ENCODE measurements at regions not wholly inside any gene's neighbourhood (a gene's known extent, or its start where the extent isn't known, plus 50 kb on each side); places are given as distances from the start of the nearest gene placed in this dataset.
"Not testable (repeated sequence)": the region's sequence is repeated elsewhere in the genome, so short reads cannot be mapped to it uniquely, and the experiment has no call there.

- DNase-seq (ENCODE audit: low read depth, low spot score): peak; percentile 98
These were observed 200.5 kb downstream of the ACKR3 start for GRCh38 chr2:236769981-236770671.

GRCh38 chr2:236772220-236772837 lies 202.7 kb downstream of the ACKR3 start:
- DNase-seq (ENCODE audit: low read depth, low spot score): no peak

- no peak for DNase-seq (ENCODE audit: low read depth, low spot score)
These were observed 203.6 kb downstream of the ACKR3 start for GRCh38 chr2:236773206-236773605.

- no peak for DNase-seq (ENCODE audit: low read depth, low spot score)
These were observed 204.5 kb downstream of the ACKR3 start for GRCh38 chr2:236774171-236774570.

- no peak for DNase-seq (ENCODE audit: low read depth, low spot score)
These were observed 205.9 kb downstream of the ACKR3 start for GRCh38 chr2:236775511-236775910.

- no peak for DNase-seq (ENCODE audit: low read depth, low spot score)
These were observed 206.6 kb downstream of the ACKR3 start for GRCh38 chr2:236776206-236776605.

- DNase-seq (ENCODE audit: low read depth, low spot score): peak; percentile 87
These were observed 207.1 kb downstream of the ACKR3 start for GRCh38 chr2:236776695-236777251.

- DNase-seq (ENCODE audit: low read depth, low spot score): no peak
These were observed 207.8 kb downstream of the ACKR3 start for GRCh38 chr2:236777408-236777807.

GRCh38 chr2:236781933-236782816 lies 212.6 kb downstream of the ACKR3 start:
- peak; percentile 30 for DNase-seq (ENCODE audit: low read depth, low spot score)

- DNase-seq (ENCODE audit: low read depth, low spot score): no peak
These were observed 213.3 kb downstream of the ACKR3 start for GRCh38 chr2:236782938-236783337.

GRCh38 chr2:236783417-236784020 lies 213.9 kb downstream of the ACKR3 start:
- no peak for DNase-seq (ENCODE audit: low read depth, low spot score)

- DNase-seq (ENCODE audit: low read depth, low spot score): no peak
These were observed 216.0 kb downstream of the ACKR3 start for GRCh38 chr2:236785611-236786057.

- DNase-seq (ENCODE audit: low read depth, low spot score): no peak
These were observed 217.1 kb downstream of the ACKR3 start for GRCh38 chr2:236786751-236787150.

GRCh38 chr2:236787376-236787775 lies 217.8 kb downstream of the ACKR3 start:
- not testable (repeated sequence) for DNase-seq (ENCODE audit: low read depth, low spot score)

- no peak for DNase-seq (ENCODE audit: low read depth, low spot score)
These were observed 218.3 kb downstream of the ACKR3 start for GRCh38 chr2:236787885-236788284.

- DNase-seq (ENCODE audit: low read depth, low spot score): no peak
These were observed 221.3 kb downstream of the ACKR3 start for GRCh38 chr2:236790963-236791362.

GRCh38 chr2:236793023-236794011 lies 223.7 kb downstream of the ACKR3 start:
- no peak for DNase-seq (ENCODE audit: low read depth, low spot score)

GRCh38 chr2:236794176-236794957 lies 224.7 kb downstream of the ACKR3 start:
- DNase-seq (ENCODE audit: low read depth, low spot score): peak; percentile 9

- DNase-seq (ENCODE audit: low read depth, low spot score): no peak
These were observed 225.7 kb downstream of the ACKR3 start for GRCh38 chr2:236795169-236795860.
